H1 (cell line): ENCODE measurements at regions not wholly inside any gene's neighbourhood (a gene's known extent, or its start where the extent isn't known, plus 50 kb on each side); places are given as distances from the start of the nearest gene placed in this dataset.

Experiments used
- CTCF ChIA-PET: fragments of 300-600 bp; sonication (Branson Sonifier 250); formaldehyde crosslinking; loops from one replicate; lab custom pipeline; 2021; ENCODE audit not compliant: partially characterized antibody; lab: Charles Lee
- POLR2A ChIA-PET: fragments of 300-600 bp; sonication (Branson Sonifier 250); formaldehyde crosslinking; loops from one replicate; lab custom pipeline; 2021; ENCODE audit warnings: inconsistent platforms; ENCODE audit not compliant: partially characterized antibody; lab: Charles Lee
- DNase-seq, 2 experiments: peaks; one replicate each; pipeline versions ENCODE4 v3.0.0 to v3.0.0-alpha.2; 2010 to 2022; ENCODE audit warnings: low spot score in 2 of 2, low read depth in 1 of 2, mixed read lengths in 1 of 2
- FAIRE-seq: peaks from 2 replicates; lab custom pipeline; 2011; peaks lifted over from hg19 to GRCh38; lab: Jason Lieb, UNC
- H2AFZ ChIP-seq: 2 replicates; pipeline ENCODE4 v1.8.1; 2012; ENCODE audit warnings: low read length, inconsistent platforms
- H2AK5ac ChIP-seq: 2 replicates; pipeline ENCODE4 v1.6.1; 2013; ENCODE audit warnings: low read depth, low read length
- H2BK120ac ChIP-seq: replicated peaks from 2 replicates; pipeline ENCODE3; 2013; ENCODE audit warnings: low read depth, low read length, inconsistent platforms
- H2BK12ac ChIP-seq: 2 replicates; pipeline ENCODE4 v1.6.1; 2013; ENCODE audit warnings: low read depth, low read length
- H2BK15ac ChIP-seq: 2 replicates; pipeline ENCODE4 v1.6.1; 2013; ENCODE audit warnings: low read length
- H2BK20ac ChIP-seq: 2 replicates; pipeline ENCODE4 v1.6.1; 2013; ENCODE audit warnings: low read length
- H2BK5ac ChIP-seq: 2 replicates; pipeline ENCODE4 v1.6.1; 2013; ENCODE audit warnings: low read depth, low read length
- H3K14ac ChIP-seq: 2 replicates; pipeline ENCODE4 v1.6.1; 2013; ENCODE audit warnings: inconsistent platforms; ENCODE audit not compliant: insufficient read length
- H3K18ac ChIP-seq: 2 replicates; pipeline ENCODE4 v1.6.1; 2013; ENCODE audit warnings: low read length; ENCODE audit errors: extremely low read depth
- H3K23ac ChIP-seq: 2 replicates; pipeline ENCODE4 v1.6.1; 2013; ENCODE audit warnings: inconsistent platforms; ENCODE audit not compliant: insufficient read length
- H3K23me2 ChIP-seq: 2 replicates; pipeline ENCODE4 v1.6.1; 2013; ENCODE audit warnings: low read depth, low read length
- H3K27ac ChIP-seq: 2 replicates; pipeline ENCODE4 v1.6.1; 2011; ENCODE audit warnings: low read depth, low read length, inconsistent platforms
- H3K27me3 ChIP-seq, 4 experiments: replicated peaks in 1 of 4; 1 replicate in 1 of 4; 2 replicates in 3 of 4; pipeline versions ENCODE4 v1.6.1 to v1.8.1; 2011 to 2013; ENCODE audit warnings: low read length in 3 of 4, mild to moderate bottlenecking in 3 of 4, inconsistent platforms in 2 of 4, mixed read lengths in 2 of 4, moderate library complexity in 1 of 4; ENCODE audit not compliant: control insufficient read depth in 3 of 4, insufficient read depth in 3 of 4; ENCODE audit errors: extremely low read depth in 1 of 4
- H3K36me3 ChIP-seq, 4 experiments: 2 replicates each; pipeline versions ENCODE4 v1.6.1 to v1.8.1; 2011 to 2013; ENCODE audit warnings: mild to moderate bottlenecking in 4 of 4, low read length in 3 of 4, moderate library complexity in 2 of 4, control low read depth in 1 of 4, inconsistent platforms in 1 of 4; ENCODE audit not compliant: insufficient read depth in 4 of 4, control insufficient read depth in 2 of 4
- H3K4ac ChIP-seq: replicated peaks from 2 replicates; pipeline ENCODE3; 2013; ENCODE audit warnings: low read length, low read depth, mixed read lengths, inconsistent platforms; ENCODE audit not compliant: insufficient read length
- H3K4me1 ChIP-seq, 4 experiments: replicated peaks in 1 of 4; 1 replicate in 1 of 4; 2 replicates in 3 of 4; pipeline versions ENCODE4 v1.6.1 to v1.8.1; 2011 to 2013; ENCODE audit warnings: low read length in 3 of 4, inconsistent platforms in 2 of 4, mixed read lengths in 1 of 4; ENCODE audit not compliant: insufficient read depth in 4 of 4, control insufficient read depth in 3 of 4
- H3K4me2 ChIP-seq, 2 experiments: 2 replicates each; pipeline versions ENCODE4 v1.6.1 to v1.8.1; 2011 to 2013; ENCODE audit warnings: low read depth in 2 of 2, low read length in 2 of 2, control low read depth in 1 of 2, inconsistent platforms in 1 of 2, mild to moderate bottlenecking in 1 of 2; ENCODE audit not compliant: insufficient read depth in 1 of 2
- H3K4me3 ChIP-seq, 4 experiments: fragments of 200-600, 300-600 bp in 1 of 4; sonication (generic), shearing (Covaris generic), sonication (Bioruptor Twin) in 1 of 4; 2 replicates each; pipeline versions ENCODE4 v1.5.1 to v1.8.1; 2011 to 2016; ENCODE audit warnings: low read length in 4 of 4, low read depth in 3 of 4, control low read depth in 2 of 4, inconsistent platforms in 2 of 4, mild to moderate bottlenecking in 2 of 4, mixed read lengths in 1 of 4, moderate library complexity in 1 of 4; ENCODE audit not compliant: insufficient read depth in 2 of 4; ENCODE audit errors: extremely low read depth in 1 of 4
- H3K56ac ChIP-seq: replicated peaks from 2 replicates; pipeline ENCODE3; 2013; ENCODE audit warnings: low read depth, mild to moderate bottlenecking, mixed read lengths, low read length, inconsistent platforms; ENCODE audit not compliant: insufficient read length
- H3K79me1 ChIP-seq: 2 replicates; pipeline ENCODE4 v1.6.1; 2013; ENCODE audit warnings: low read depth, low read length, control low read depth
- H3K79me2 ChIP-seq, 2 experiments: 2 replicates each; pipeline versions ENCODE4 v1.6.1 to v1.8.1; 2012 to 2013; ENCODE audit warnings: low read length in 2 of 2, mild to moderate bottlenecking in 2 of 2, inconsistent platforms in 1 of 2; ENCODE audit not compliant: insufficient read depth in 2 of 2, control insufficient read depth in 1 of 2
- H3K9ac ChIP-seq, 4 experiments: replicated peaks in 1 of 4; 1 replicate in 1 of 4; 2 replicates in 3 of 4; pipeline versions ENCODE4 v1.6.1 to v1.8.1; 2011 to 2013; ENCODE audit warnings: low read depth in 3 of 4, low read length in 3 of 4, control low read depth in 2 of 4, mild to moderate bottlenecking in 2 of 4, moderate library complexity in 2 of 4, inconsistent platforms in 1 of 4; ENCODE audit errors: extremely low read depth in 1 of 4
- H3K9me3 ChIP-seq, 2 experiments: 2 replicates each; pipeline versions ENCODE4 v1.6.1 to v1.8.1; 2012 to 2013; ENCODE audit warnings: mild to moderate bottlenecking in 2 of 2, moderate library complexity in 2 of 2, control low read depth in 1 of 2, inconsistent platforms in 1 of 2, low read depth in 1 of 2, low read length in 1 of 2, mixed read lengths in 1 of 2; ENCODE audit not compliant: insufficient read depth in 2 of 2
- H4K20me1 ChIP-seq, 2 experiments: replicated peaks in 1 of 2; 2 replicates each; pipeline versions ENCODE3 to v1.8.1; 2011 to 2013; ENCODE audit warnings: inconsistent platforms in 2 of 2, low read length in 2 of 2, mild to moderate bottlenecking in 1 of 2; ENCODE audit not compliant: insufficient read depth in 2 of 2, control insufficient read depth in 1 of 2
- H4K5ac ChIP-seq: 2 replicates; pipeline ENCODE4 v1.6.1; 2013; ENCODE audit warnings: low read length, low read depth, mixed read lengths, inconsistent platforms; ENCODE audit not compliant: insufficient read length
- H4K8ac ChIP-seq: 2 replicates; pipeline ENCODE4 v1.8.0; 2013; ENCODE audit warnings: mild to moderate bottlenecking, moderate library complexity, low read length, inconsistent platforms; ENCODE audit not compliant: insufficient read depth; ENCODE audit errors: extremely low read depth
- H4K91ac ChIP-seq: replicated peaks from 2 replicates; pipeline ENCODE3; 2013; ENCODE audit warnings: low read length, mixed read lengths, inconsistent platforms; ENCODE audit not compliant: insufficient read length
- BACH1 ChIP-seq: IDR thresholded peaks from 2 replicates; pipeline ENCODE4 v1.6.1; 2012; ENCODE audit warnings: low read length, improper control_type of control experiment
- CEBPB ChIP-seq: IDR thresholded peaks from 2 replicates; pipeline ENCODE4 v1.6.1; 2012; ENCODE audit warnings: low read depth, low read length
- CHD1 ChIP-seq: IDR thresholded peaks from 2 replicates; pipeline ENCODE4 v1.6.1; 2012; ENCODE audit warnings: low read depth, low read length, improper control_type of control experiment
- FOSL1 ChIP-seq: IDR thresholded peaks from 2 replicates; pipeline ENCODE4 v1.6.1; 2011; ENCODE audit warnings: mild to moderate bottlenecking, low read depth, low read length, moderate library complexity; ENCODE audit not compliant: insufficient read depth
- GTF2F1 ChIP-seq: IDR thresholded peaks from 2 replicates; pipeline ENCODE4 v1.6.1; 2012; ENCODE audit warnings: low read depth, low read length, improper control_type of control experiment, borderline replicate concordance
- KDM4A ChIP-seq: IDR thresholded peaks from one replicate; pipeline ENCODE4 v1.7.1; 2012; ENCODE audit warnings: low read depth, mild to moderate bottlenecking, moderate library complexity, low read length, inconsistent platforms; ENCODE audit not compliant: severe bottlenecking
- KDM5A ChIP-seq: fragments of 200-600 bp; IDR thresholded peaks from 2 replicates; pipeline ENCODE4 v1.7.1; 2012; ENCODE audit warnings: mild to moderate bottlenecking, low read length, inconsistent platforms, mixed read lengths
- RAD21 ChIP-seq, 2 experiments: IDR thresholded peaks in 1 of 2; conservative IDR thresholded peaks in 1 of 2; 2 replicates each; pipeline ENCODE4 v1.6.1; 2011; ENCODE audit warnings: low read depth in 2 of 2, low read length in 2 of 2, improper control_type of control experiment in 1 of 2, inconsistent platforms in 1 of 2, mild to moderate bottlenecking in 1 of 2, moderate library complexity in 1 of 2
- RFX5 ChIP-seq: IDR thresholded peaks from 2 replicates; pipeline ENCODE4 v1.6.1; 2011; ENCODE audit warnings: low read depth, low read length, improper control_type of control experiment, borderline replicate concordance
- SIRT6 ChIP-seq: IDR thresholded peaks from one replicate; pipeline ENCODE4 v1.7.1; 2012; ENCODE audit warnings: low read length, inconsistent platforms
- SP4 ChIP-seq: IDR thresholded peaks from 2 replicates; pipeline ENCODE4 v1.6.1; 2012; ENCODE audit warnings: low read length, inconsistent platforms
- SRF ChIP-seq: IDR thresholded peaks from 2 replicates; pipeline ENCODE4 v1.6.1; 2011; ENCODE audit warnings: mild to moderate bottlenecking, low read depth, low read length, moderate library complexity
- USF2 ChIP-seq: IDR thresholded peaks from 2 replicates; pipeline ENCODE4 v1.6.1; 2011; ENCODE audit warnings: low read length, improper control_type of control experiment
- WGBS, 2 experiments: shearing (Covaris generic) in 1 of 2; methylation state at CpG; one replicate each; pipeline versions ENCODE4 v1.1.6 to v1.1.7; 2013 to 2015; ENCODE audit warnings: low lambda C conversion rate in 2 of 2, mixed read lengths in 2 of 2, inconsistent platforms in 1 of 2, low coverage in 1 of 2, missing lambda C conversion rate in 1 of 2; ENCODE audit not compliant: insufficient replicate concordance in 2 of 2, insufficient coverage in 1 of 2, insufficient read length in 1 of 2; ENCODE audit errors: extremely low coverage in 1 of 2, missing lambda C conversion rate in 1 of 2; 5-methylcytosine and 5-hydroxymethylcytosine counted together

- no peak overlapping the region for H4K91ac ChIP-seq
- TF ChIP-seq KDM4A (no peak), SP4 (no peak), USF2 (no peak), SRF (no peak), SIRT6 (no peak), RAD21 (IDR thresholded peaks at IDR 0.05 in 1 of 2, conservative IDR thresholded peaks at IDR 0.05 in 1 of 2; ENCODE audit: low read depth in 2 of 2, low read length in 2 of 2) (no peak), GTF2F1 (no peak), CEBPB (no peak), BACH1 (no peak), CHD1 (no peak), RFX5 (no peak), FOSL1 (no peak), KDM5A (no peak)
These were observed 85.1 kb downstream of the TNFRSF13B start for GRCh38 chr17:16886655-16887322.

More at GRCh38 chr17:16886655-16887322, 85.1 kb downstream of the TNFRSF13B start:
- Histone ChIP-seq H2BK5ac (no peak overlapping the region), H3K27me3 (no peaks in the 10 kb centered on the region), H3K9ac (no peak overlapping the region), H3K79me2 (no peaks in the 10 kb centered on the region), H3K23me2 (no peaks in the 10 kb centered on the region), H4K20me1 (no peaks in the 10 kb centered on the region), H2BK120ac (no peak overlapping the region), H2BK20ac (no peak overlapping the region), H3K4me2 (no peak overlapping the region), H3K36me3 (no peaks in the 10 kb centered on the region), H3K4me1 (no peaks in the 10 kb centered on the region), H3K9me3 (no peaks in the 10 kb centered on the region), H2BK15ac (no peak overlapping the region), H3K4ac (no peak overlapping the region), H4K8ac (no peak overlapping the region), H2AK5ac (no peak overlapping the region), H4K5ac (no peak overlapping the region), H3K14ac (no peak overlapping the region), H3K79me1 (no peaks in the 10 kb centered on the region), H2AFZ (no peak overlapping the region), H3K27ac (no peak overlapping the region), H3K4me3 (no peak overlapping the region), H2BK12ac (no peak overlapping the region), H3K18ac (no peak overlapping the region), H3K56ac (no peak overlapping the region), H3K23ac (no peak overlapping the region)
- POLR2A ChIA-PET: interaction anchor here (1.4 kb wide), 1 partner anchor 10 kb away, joined by 3 read pairs; no protein-coding TSS in a partner anchor
- no peak for FAIRE-seq
- CTCF ChIA-PET: interaction anchor here (0.8 to 1.6 kb wide), 4 partner anchors 13 to 114 kb away, joined by 3 to 4 read pairs (median 3); no protein-coding TSS in a partner anchor
- DNase-seq: no peak
- 67% methylated on average over 4 of the region's 4 CpGs; no CpG with 5 or more reads in 1 of the 2 experiments for WGBS, 2 experiments
